HFF-Myc (cell line): ENCODE measurements at regions not wholly inside any gene's neighbourhood (a gene's known extent, or its start where the extent isn't known, plus 50 kb on each side); places are given as distances from the start of the nearest gene placed in this dataset.

ENCODE experiments used
- DNase-seq: peaks from one replicate; pipeline ENCODE4 v3.0.0-alpha.2; 2011; ENCODE audit warnings: low read depth; ENCODE audit errors: extremely low read depth
- H3K4me3 ChIP-seq: replicated peaks from 2 replicates; pipeline ENCODE4 v1.5.1; 2011; ENCODE audit warnings: low read depth, mild to moderate bottlenecking, control low read depth, low read length
- TF ChIP-seq, protein P1 (sequence below): IDR thresholded peaks from 2 replicates; pipeline ENCODE4 v1.5.1; 2012; ENCODE audit warnings: mild to moderate bottlenecking, low read depth, low read length, control low read depth; ENCODE audit errors: missing control alignments

DNA sequence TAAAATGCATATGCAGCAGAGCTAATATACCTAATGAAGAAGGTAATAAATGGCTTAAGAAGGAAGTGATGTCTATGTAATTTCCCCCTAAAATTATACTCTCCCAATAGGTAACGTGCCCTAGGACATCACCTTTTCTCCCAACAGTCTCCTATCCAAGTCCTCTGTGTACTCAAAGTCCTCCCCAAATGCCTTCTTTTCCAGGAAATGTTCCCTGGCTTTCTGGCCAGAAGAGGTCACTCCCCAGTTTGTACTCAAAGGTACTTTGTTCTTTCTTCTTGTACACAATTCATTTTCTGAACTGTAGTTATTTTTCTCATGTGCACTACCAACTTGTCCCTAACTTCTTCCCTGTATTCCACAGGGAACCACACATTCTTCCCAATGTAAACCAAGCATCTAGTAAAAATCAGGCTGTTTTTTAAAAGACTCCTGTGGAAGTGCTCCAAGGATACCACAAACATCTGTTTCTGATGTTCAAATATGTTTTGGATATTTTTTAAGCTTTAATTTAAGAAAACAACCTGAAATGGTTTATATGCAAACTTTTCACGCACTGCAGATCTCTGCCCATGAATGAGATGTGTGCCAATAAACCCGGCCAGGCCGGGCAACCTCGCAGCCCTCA is 262.3 kb upstream of the KLF14 start:
- H3K4me3 ChIP-seq: no peak overlapping the region
- TF ChIP-seq, protein P1, sequence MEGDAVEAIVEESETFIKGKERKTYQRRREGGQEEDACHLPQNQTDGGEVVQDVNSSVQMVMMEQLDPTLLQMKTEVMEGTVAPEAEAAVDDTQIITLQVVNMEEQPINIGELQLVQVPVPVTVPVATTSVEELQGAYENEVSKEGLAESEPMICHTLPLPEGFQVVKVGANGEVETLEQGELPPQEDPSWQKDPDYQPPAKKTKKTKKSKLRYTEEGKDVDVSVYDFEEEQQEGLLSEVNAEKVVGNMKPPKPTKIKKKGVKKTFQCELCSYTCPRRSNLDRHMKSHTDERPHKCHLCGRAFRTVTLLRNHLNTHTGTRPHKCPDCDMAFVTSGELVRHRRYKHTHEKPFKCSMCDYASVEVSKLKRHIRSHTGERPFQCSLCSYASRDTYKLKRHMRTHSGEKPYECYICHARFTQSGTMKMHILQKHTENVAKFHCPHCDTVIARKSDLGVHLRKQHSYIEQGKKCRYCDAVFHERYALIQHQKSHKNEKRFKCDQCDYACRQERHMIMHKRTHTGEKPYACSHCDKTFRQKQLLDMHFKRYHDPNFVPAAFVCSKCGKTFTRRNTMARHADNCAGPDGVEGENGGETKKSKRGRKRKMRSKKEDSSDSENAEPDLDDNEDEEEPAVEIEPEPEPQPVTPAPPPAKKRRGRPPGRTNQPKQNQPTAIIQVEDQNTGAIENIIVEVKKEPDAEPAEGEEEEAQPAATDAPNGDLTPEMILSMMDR: no peak
- DNase-seq: no peak

DNA sequence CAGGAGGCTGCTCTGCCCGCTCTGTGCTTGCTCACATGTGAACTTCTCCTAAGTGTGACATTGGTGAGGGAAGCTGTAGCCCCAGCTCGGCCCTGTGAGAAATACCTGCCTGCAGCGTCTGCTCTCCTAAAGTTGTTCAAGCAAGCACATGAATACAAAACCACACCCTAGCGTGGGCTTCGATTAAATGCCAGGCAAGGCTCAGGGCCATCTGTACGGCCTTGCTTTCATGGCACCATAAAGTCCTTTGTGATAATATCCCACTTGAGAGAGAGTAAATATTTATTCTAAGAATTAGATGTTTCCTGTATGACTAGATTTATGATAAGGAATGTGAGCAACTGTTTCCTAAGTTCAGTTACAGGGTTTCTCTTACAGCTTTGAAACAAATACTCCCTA is 262.8 kb upstream of the KLF14 start:
- TF ChIP-seq, protein P1: no peak
- DNase-seq: no peak
- H3K4me3 ChIP-seq: no peak overlapping the region

DNA sequence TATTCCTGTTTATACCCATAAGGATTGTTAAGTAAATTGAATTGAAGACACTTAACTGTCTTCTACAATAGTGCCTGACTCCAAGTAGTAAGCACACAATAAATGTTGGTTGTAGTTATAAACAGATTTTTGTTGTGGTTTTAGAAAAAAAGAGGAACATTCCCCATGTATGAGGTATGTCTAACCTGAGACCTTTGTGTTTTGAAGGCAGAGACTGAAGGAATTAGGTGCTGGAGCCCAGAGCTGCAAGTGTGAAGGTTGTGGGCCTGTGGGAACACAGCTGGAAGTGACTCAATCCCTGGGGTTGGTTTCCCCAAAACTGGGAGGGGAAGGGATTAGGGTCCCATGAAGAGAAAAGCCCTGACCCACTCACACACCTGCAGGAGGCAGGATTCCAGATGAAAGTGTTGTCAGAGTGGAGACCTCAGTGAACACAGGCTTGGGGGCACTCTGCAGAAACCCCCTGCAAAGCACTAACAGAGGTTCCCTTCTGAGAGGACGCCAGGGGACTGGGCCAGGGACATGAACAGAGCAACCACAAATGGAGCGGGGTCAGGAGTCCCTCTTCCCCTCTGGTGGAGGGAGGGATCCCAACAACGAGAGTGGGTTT is 265.1 kb upstream of the KLF14 start:
- DNase-seq: no peak
- H3K4me3 ChIP-seq: no peak overlapping the region
- TF ChIP-seq, protein P1: no peak

DNA sequence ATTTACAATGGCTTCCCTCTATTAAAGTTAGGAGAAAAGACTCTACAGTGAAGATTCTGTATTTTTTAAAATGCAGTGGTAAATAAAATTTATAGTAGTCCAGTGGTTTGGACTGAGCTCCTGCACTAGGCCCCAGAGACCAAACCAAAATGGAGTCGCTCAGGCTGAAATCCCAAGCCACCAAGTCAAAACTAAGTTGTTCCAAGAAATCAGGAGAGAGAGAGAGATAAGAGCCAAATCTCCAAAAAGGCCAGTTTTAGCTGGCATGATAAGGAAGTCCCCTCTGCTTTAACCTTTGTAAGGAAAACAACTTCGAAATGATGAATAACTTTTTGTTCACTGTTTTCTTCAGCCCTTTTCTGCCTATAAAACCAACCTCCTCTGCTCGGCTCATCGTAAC is 265.9 kb upstream of the KLF14 start:
- TF ChIP-seq, protein P1: no peak
- no peak overlapping the region for H3K4me3 ChIP-seq
- DNase-seq: no peak

DNA sequence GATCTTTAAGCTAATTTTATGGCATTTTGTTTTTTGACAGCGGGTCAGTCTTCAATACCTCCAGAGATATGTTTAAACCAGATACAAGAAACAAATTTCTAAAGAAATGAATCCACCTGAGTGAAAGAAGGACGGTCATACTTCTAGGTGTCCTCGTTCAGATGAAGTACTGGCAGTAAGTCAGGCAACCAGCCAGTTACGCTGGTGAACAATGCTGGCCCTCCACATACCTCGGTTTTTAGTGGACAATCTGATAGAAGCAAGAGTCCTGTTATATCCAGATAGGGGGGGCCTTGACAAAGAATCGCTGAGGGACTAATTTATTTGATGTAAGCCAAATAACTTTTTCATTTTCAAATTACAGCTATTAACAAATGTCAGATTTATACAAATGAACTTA is 266.4 kb upstream of the KLF14 start:
- DNase-seq: no peak
- TF ChIP-seq, protein P1: no peak
- H3K4me3 ChIP-seq: no peak overlapping the region

DNA sequence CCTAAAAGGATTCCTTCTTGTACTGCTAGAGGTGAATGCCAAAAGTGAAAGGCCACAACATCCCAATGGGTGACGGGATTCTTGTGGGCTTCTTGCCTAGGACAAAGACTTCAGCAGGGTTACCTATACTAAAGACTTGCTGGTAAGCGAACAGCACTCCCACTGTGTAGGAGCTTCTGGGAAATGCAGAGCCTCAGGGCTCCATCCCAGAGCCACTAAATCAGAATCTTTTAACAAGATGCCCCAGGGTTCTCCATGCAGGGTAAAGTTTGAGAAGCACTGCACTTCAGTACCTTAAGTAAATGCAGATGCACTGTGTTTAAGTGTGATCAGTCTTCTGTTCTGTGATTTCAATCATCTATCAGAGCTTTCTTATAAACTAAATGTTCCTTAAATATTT is 266.9 kb upstream of the KLF14 start:
- TF ChIP-seq, protein P1: no peak
- DNase-seq: no peak
- no peak overlapping the region for H3K4me3 ChIP-seq

DNA sequence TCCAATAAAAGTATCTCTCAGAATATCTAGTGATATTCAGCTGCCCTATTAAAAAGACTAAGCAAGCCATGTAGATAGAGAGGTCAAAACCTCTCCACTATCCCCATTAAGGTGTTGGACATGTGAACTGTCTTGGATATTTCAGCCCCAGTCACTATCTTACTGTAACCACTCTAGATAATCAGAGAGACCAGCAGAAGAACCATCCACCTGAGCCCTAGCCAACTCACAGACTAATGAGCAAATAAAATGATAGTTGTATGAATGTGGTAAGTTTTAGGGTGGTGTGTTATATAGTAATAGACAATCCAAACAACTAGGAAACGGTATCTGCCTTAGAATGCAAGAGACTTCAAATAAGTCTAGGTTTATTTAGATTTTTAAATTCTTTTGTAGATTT is 268.6 kb upstream of the KLF14 start:
- H3K4me3 ChIP-seq: no peak overlapping the region
- DNase-seq: no peak
- TF ChIP-seq, protein P1: no peak
